GM10266 (cell line): ENCODE measurements at regions not wholly inside any gene's neighbourhood (a gene's known extent, or its start where the extent isn't known, plus 50 kb on each side); places are given as distances from the start of the nearest gene placed in this dataset.

ENCODE experiments used
- DNase-seq: peaks from one replicate; pipeline ENCODE4 v3.0.0; 2012; ENCODE audit errors: extremely low spot score
- TF ChIP-seq, protein P1 (sequence below): IDR thresholded peaks from 2 replicates; pipeline ENCODE4 v1.5.1; 2012; ENCODE audit warnings: mild to moderate bottlenecking, low read depth; ENCODE audit not compliant: control insufficient read depth, insufficient read depth; ENCODE audit errors: missing control alignments

DNA sequence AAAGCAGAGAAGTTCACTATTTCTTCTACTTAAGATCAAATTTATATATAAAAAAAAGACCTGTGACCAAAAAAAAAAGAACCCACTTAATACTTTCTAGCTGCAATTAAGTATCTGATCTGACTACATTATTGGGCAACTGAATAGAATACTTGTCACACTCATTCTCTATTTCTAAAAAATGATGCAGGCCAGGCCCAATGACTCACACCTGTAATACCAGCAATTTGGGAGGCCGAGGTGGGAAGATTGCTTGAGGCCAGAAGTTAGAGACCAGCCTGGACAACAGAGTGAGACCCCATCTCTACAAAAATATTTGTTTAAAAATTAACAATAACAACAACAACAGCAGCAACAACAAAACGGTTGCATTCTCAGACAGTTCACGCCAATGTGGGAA lies 108.8 kb upstream of the BMP2K start:
- TF ChIP-seq, protein P1, sequence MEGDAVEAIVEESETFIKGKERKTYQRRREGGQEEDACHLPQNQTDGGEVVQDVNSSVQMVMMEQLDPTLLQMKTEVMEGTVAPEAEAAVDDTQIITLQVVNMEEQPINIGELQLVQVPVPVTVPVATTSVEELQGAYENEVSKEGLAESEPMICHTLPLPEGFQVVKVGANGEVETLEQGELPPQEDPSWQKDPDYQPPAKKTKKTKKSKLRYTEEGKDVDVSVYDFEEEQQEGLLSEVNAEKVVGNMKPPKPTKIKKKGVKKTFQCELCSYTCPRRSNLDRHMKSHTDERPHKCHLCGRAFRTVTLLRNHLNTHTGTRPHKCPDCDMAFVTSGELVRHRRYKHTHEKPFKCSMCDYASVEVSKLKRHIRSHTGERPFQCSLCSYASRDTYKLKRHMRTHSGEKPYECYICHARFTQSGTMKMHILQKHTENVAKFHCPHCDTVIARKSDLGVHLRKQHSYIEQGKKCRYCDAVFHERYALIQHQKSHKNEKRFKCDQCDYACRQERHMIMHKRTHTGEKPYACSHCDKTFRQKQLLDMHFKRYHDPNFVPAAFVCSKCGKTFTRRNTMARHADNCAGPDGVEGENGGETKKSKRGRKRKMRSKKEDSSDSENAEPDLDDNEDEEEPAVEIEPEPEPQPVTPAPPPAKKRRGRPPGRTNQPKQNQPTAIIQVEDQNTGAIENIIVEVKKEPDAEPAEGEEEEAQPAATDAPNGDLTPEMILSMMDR, result no peak
- no peak for DNase-seq

DNA sequence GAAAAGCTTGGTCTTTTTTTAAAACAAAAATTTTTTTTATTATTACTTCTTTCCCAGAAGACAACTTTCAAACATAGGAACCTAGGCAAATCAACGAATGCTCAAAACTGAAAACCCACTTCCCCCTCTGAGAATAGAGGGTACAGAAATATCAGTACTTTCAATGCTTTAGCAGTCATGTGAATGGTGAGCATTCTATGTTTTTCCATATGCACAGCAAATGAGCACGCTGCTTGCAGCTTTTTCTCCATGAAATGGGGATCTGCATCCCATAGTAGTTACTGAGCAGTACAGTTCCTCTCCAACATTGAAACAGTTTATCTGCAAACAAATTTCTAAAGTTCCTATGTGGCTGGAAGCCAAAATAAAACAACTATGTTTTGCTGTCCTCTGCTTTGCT lies 108.4 kb upstream of the BMP2K start:
- TF ChIP-seq, protein P1, result no peak
- peak; percentile 27 for DNase-seq

DNA sequence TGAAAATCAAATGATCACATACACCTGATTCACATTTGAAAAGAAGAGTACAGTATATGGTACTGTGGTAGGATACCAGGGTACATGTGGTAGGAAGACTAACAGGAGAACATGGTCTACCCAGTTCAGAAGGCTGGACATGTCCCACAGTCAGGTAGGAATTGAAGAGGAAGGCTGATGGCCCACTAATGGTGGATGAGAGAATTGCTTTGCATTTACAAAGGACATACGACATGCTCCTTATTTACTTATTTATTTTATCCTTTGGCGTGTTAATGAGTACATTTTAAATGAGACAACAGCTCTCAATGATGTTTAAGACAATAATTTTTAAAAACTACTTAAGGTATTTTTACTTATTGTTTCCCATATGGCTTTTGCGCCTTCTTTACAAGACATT lies 106.7 kb upstream of the BMP2K start:
- DNase-seq, result no peak
- TF ChIP-seq, protein P1, result no peak

DNA sequence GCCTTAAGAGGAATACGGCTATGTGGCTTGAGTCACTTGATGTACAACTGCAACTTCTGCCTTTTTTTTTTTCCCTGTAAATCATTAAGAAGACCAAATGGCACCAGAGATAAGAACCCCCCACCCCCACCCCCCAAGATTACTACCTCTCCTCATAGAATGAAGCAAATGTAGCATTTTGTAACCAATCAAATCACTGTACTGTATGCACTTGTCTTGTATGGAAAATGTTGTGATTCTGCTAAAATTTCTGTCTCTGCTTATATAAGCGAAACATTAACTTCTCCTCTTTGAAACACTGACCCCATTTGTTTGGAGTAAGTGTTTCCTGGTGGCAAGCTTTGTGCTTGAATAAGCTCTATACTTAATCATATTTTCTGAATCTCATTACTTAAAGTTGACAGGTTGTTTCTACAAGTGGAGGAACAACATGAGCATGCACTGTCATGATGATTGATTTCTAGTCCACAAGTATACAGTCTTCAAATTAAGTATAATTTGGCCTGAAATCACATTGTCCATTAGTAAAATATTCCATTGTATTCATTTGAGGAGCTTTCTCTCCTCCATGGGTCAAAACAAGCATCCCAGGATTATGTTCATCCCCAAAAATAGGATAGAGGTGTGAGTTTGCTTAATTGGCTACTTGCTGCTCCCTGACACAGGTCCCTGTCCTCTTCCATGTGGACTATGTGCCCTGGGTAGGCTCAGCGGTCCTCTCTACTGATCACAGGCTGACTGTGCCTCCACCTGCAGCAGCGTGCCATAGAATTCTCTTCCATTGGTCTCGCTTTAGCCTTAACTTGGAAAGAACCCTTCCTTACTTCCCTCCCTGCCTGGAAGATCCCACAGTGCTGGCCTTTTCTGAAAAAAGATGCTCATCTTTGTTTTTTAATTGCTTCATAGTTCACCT lies 104.0 kb upstream of the BMP2K start:
- TF ChIP-seq, protein P1, result no peak

DNA sequence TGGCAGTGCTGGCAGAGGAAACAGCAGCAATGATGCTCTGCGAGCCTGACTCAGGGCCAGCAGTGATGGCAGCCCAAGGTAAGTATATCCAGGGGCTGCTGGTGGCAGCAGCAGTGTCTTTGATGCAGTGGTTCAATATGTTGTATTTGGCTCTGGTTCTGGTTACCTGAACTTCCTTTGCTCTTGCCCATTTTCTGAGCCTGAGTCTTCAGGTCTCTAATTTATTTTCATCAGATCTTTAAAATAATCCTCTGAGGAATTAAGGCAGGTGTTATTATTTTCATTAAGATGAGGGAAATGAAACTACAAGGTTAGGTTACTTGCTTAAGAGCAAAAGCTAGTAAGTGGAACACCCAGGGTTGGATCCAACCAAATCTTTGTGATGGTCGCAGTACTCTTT lies 102.8 kb upstream of the BMP2K start:
- no peak for DNase-seq
- TF ChIP-seq, protein P1, result no peak

More for the DNA sequence above, 104.0 kb upstream of the BMP2K start:
- DNase-seq, result no peak

DNA sequence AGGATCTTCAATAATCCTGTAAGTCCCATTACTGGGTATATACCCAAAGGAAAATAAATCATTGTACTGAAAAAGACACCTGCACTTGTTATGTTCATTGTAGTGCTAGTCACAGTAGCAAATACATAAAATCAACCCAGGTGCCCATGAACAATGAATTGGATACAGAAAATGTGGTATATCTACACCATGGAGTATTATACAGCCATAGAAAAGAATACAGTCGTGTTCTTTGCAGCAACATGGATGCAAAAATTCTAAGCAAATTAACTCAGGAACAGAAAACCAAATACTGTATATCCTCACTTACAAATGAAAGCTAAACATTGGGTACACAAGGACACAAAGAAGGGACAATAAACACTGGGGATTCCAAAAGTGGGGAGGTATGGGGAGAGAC lies 100.8 kb upstream of the BMP2K start:
- TF ChIP-seq, protein P1, result no peak

DNA sequence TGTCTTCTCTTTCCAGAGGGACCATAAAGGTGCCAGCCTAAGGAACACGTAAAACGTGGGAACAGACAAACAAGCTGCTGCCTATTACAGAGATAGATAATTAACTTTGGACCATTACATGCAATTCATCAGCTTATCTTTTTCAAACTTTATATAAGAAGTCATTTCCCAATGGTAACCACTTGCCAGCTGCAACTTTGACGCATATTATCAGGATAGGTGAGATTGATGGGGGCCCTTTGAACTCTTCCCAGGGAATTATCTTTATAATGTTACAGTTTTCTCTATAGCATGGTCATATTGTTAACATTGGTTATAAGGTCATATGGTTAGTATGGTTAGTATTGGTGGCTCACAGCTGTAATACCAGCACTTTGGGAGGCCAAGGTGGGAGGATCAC lies 94.1 kb upstream of the BMP2K start:
- TF ChIP-seq, protein P1, result no peak
- no peak for DNase-seq

More for the DNA sequence above, 100.8 kb upstream of the BMP2K start:
- DNase-seq, result no peak
